ENCODE measurements at regions not wholly inside any gene's neighbourhood (a gene's known extent, or its start where the extent isn't known, plus 50 kb on each side); places are given as distances from the start of the nearest gene placed in this dataset.

GRCh38 chr11:127709960-127710359 is 709.4 kb upstream of the KIRREL3 start:
- TF ChIP-seq, protein P1, sequence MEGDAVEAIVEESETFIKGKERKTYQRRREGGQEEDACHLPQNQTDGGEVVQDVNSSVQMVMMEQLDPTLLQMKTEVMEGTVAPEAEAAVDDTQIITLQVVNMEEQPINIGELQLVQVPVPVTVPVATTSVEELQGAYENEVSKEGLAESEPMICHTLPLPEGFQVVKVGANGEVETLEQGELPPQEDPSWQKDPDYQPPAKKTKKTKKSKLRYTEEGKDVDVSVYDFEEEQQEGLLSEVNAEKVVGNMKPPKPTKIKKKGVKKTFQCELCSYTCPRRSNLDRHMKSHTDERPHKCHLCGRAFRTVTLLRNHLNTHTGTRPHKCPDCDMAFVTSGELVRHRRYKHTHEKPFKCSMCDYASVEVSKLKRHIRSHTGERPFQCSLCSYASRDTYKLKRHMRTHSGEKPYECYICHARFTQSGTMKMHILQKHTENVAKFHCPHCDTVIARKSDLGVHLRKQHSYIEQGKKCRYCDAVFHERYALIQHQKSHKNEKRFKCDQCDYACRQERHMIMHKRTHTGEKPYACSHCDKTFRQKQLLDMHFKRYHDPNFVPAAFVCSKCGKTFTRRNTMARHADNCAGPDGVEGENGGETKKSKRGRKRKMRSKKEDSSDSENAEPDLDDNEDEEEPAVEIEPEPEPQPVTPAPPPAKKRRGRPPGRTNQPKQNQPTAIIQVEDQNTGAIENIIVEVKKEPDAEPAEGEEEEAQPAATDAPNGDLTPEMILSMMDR (IDR thresholded peaks at IDR 0.05; ENCODE audit: poor library complexity, severe bottlenecking): no peak
- TF ChIP-seq MXI1 (conservative IDR thresholded peaks at IDR 0.05; ENCODE audit: poor library complexity, severe bottlenecking) (no peak), RAD21 (conservative IDR thresholded peaks at IDR 0.05) (no peak), EP300 (conservative IDR thresholded peaks at IDR 0.05; ENCODE audit: poor library complexity, severe bottlenecking) (no peak)
- TF ChIP-seq, protein P2, sequence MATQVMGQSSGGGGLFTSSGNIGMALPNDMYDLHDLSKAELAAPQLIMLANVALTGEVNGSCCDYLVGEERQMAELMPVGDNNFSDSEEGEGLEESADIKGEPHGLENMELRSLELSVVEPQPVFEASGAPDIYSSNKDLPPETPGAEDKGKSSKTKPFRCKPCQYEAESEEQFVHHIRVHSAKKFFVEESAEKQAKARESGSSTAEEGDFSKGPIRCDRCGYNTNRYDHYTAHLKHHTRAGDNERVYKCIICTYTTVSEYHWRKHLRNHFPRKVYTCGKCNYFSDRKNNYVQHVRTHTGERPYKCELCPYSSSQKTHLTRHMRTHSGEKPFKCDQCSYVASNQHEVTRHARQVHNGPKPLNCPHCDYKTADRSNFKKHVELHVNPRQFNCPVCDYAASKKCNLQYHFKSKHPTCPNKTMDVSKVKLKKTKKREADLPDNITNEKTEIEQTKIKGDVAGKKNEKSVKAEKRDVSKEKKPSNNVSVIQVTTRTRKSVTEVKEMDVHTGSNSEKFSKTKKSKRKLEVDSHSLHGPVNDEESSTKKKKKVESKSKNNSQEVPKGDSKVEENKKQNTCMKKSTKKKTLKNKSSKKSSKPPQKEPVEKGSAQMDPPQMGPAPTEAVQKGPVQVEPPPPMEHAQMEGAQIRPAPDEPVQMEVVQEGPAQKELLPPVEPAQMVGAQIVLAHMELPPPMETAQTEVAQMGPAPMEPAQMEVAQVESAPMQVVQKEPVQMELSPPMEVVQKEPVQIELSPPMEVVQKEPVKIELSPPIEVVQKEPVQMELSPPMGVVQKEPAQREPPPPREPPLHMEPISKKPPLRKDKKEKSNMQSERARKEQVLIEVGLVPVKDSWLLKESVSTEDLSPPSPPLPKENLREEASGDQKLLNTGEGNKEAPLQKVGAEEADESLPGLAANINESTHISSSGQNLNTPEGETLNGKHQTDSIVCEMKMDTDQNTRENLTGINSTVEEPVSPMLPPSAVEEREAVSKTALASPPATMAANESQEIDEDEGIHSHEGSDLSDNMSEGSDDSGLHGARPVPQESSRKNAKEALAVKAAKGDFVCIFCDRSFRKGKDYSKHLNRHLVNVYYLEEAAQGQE (IDR thresholded peaks at IDR 0.05; ENCODE audit: borderline replicate concordance): no peak
